ENCODE measurements at regions not wholly inside any gene's neighbourhood (a gene's known extent, or its start where the extent isn't known, plus 50 kb on each side); places are given as distances from the start of the nearest gene placed in this dataset.
A peak's percentile ranks its signal among the peaks of the same experiment; 100 is the strongest.

- no peak for DNase-seq (ENCODE audit: low read depth, low spot score)
- H3K4me3 ChIP-seq (ENCODE audit: low read length): no peak overlapping the region
- no peaks in the 10 kb centered on the region for H3K36me3 ChIP-seq (ENCODE audit: control insufficient read depth, insufficient read depth, low read length)
- no peaks in the 10 kb centered on the region for H3K9me3 ChIP-seq (ENCODE audit: control insufficient read depth, insufficient read depth, low read length)
- WGBS (ENCODE audit: insufficient coverage, insufficient read length): 100% methylated on average over 2 of the region's 13 CpGs
- H3K27me3 ChIP-seq (ENCODE audit: control insufficient read depth, insufficient read depth, low read length): no peaks in the 10 kb centered on the region; the same call in 1 of the 2 replicates
- H3K4me1 ChIP-seq (ENCODE audit: control insufficient read depth, insufficient read depth, low read length): peaks cover 3% of the 10 kb centered on the region; the same call in 1 of the 2 replicates
- H3K27ac ChIP-seq (ENCODE audit: low read length): no peak overlapping the region
Observed at GRCh38 chr9:38229504-38230155, 160.6 kb upstream of the SHB start.

- H3K4me3 ChIP-seq (ENCODE audit: low read length): no peak overlapping the region
- WGBS (ENCODE audit: insufficient coverage, insufficient read length): no CpG with 5 or more reads among the region's 5 CpGs
- H3K4me1 ChIP-seq (ENCODE audit: control insufficient read depth, insufficient read depth, low read length): peaks cover 3% of the 10 kb centered on the region; the same call in 1 of the 2 replicates
- H3K36me3 ChIP-seq (ENCODE audit: control insufficient read depth, insufficient read depth, low read length): no peaks in the 10 kb centered on the region
- no peak for DNase-seq (ENCODE audit: low read depth, low spot score)
- H3K9me3 ChIP-seq (ENCODE audit: control insufficient read depth, insufficient read depth, low read length): no peaks in the 10 kb centered on the region
- no peaks in the 10 kb centered on the region; the same call in 1 of the 2 replicates for H3K27me3 ChIP-seq (ENCODE audit: control insufficient read depth, insufficient read depth, low read length)
- H3K27ac ChIP-seq (ENCODE audit: low read length): no peak overlapping the region
Observed at GRCh38 chr9:38229104-38229500, 160.1 kb upstream of the SHB start.

GRCh38 chr9:38228331-38229103, 159.5 kb upstream of the SHB start:
- Histone ChIP-seq H3K27me3 (ENCODE audit: control insufficient read depth, insufficient read depth, low read length) (no peaks in the 10 kb centered on the region; the same call in 1 of the 2 replicates), H3K4me3 (ENCODE audit: low read length) (no peak overlapping the region), H3K9me3 (ENCODE audit: control insufficient read depth, insufficient read depth, low read length) (no peaks in the 10 kb centered on the region), H3K27ac (ENCODE audit: low read length) (no peak overlapping the region), H3K4me1 (ENCODE audit: control insufficient read depth, insufficient read depth, low read length) (peaks cover 3% of the 10 kb centered on the region; the same call in 1 of the 2 replicates), H3K36me3 (ENCODE audit: control insufficient read depth, insufficient read depth, low read length) (no peaks in the 10 kb centered on the region)
- no CpG with 5 or more reads among the region's 13 CpGs for WGBS (ENCODE audit: insufficient coverage, insufficient read length)
- no peak for DNase-seq (ENCODE audit: low read depth, low spot score)

- Histone ChIP-seq H3K9me3 (ENCODE audit: control insufficient read depth, insufficient read depth, low read length) (no peaks in the 10 kb centered on the region), H3K27me3 (ENCODE audit: control insufficient read depth, insufficient read depth, low read length) (no peaks in the 10 kb centered on the region; the same call in 1 of the 2 replicates), H3K4me3 (ENCODE audit: low read length) (no peak overlapping the region), H3K27ac (ENCODE audit: low read length) (no peak overlapping the region), H3K36me3 (ENCODE audit: control insufficient read depth, insufficient read depth, low read length) (no peaks in the 10 kb centered on the region), H3K4me1 (ENCODE audit: control insufficient read depth, insufficient read depth, low read length) (peaks cover 3% of the 10 kb centered on the region; the same call in 1 of the 2 replicates)
- WGBS (ENCODE audit: insufficient coverage, insufficient read length): no CpG with 5 or more reads among the region's 10 CpGs
- no peak for DNase-seq (ENCODE audit: low read depth, low spot score)
Observed at GRCh38 chr9:38227656-38228055, 158.6 kb upstream of the SHB start.

GRCh38 chr9:38227061-38227540, 158.1 kb upstream of the SHB start:
- no peak overlapping the region for H3K4me3 ChIP-seq (ENCODE audit: low read length)

DNA sequence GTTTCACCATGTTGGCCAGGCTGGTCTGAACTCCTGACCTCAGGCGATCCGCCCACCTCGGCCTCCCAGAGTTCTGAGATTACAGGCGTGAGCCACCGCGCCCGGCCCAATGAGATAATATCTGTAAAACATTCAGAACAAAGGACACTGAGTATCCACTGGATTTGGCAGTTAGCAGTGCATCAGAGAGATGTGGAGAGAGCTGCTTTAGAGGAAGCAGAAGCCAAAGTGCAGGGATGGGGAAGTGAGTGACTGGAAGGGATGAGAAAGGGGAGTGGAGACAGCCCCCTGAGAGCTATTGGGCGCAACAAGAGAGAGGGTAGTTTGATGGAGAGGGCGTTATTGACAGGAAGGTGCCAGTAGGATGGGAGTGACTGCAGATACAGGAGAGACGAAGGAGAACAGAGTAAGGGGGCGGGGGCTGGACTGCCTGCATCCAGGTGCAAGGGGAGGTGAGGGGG, 157.5 kb upstream of the SHB start:
- no peak for DNase-seq (ENCODE audit: low read depth, low spot score)
- WGBS (ENCODE audit: insufficient coverage, insufficient read length): no CpG with 5 or more reads among the region's 11 CpGs
- H3K27me3 ChIP-seq (ENCODE audit: control insufficient read depth, insufficient read depth, low read length): no peaks in the 10 kb centered on the region; the same call in 1 of the 2 replicates
- H3K27ac ChIP-seq (ENCODE audit: low read length): no peak overlapping the region
- peaks cover 3% of the 10 kb centered on the region; the same call in 1 of the 2 replicates for H3K4me1 ChIP-seq (ENCODE audit: control insufficient read depth, insufficient read depth, low read length)
- no peaks in the 10 kb centered on the region for H3K9me3 ChIP-seq (ENCODE audit: control insufficient read depth, insufficient read depth, low read length)
- H3K4me3 ChIP-seq (ENCODE audit: low read length): no peak overlapping the region
- no peaks in the 10 kb centered on the region for H3K36me3 ChIP-seq (ENCODE audit: control insufficient read depth, insufficient read depth, low read length)

More at GRCh38 chr9:38227061-38227540, 158.1 kb upstream of the SHB start:
- H3K27ac ChIP-seq (ENCODE audit: low read length): no peak overlapping the region
- DNase-seq (ENCODE audit: low read depth, low spot score): no peak
- H3K9me3 ChIP-seq (ENCODE audit: control insufficient read depth, insufficient read depth, low read length): no peaks in the 10 kb centered on the region
- H3K36me3 ChIP-seq (ENCODE audit: control insufficient read depth, insufficient read depth, low read length): no peaks in the 10 kb centered on the region
- H3K27me3 ChIP-seq (ENCODE audit: control insufficient read depth, insufficient read depth, low read length): no peaks in the 10 kb centered on the region; the same call in 1 of the 2 replicates
- H3K4me1 ChIP-seq (ENCODE audit: control insufficient read depth, insufficient read depth, low read length): peaks cover 3% of the 10 kb centered on the region; the same call in 1 of the 2 replicates
- no CpG with 5 or more reads among the region's 12 CpGs for WGBS (ENCODE audit: insufficient coverage, insufficient read length)

GRCh38 chr9:38224941-38225340, 155.9 kb upstream of the SHB start:
- Histone ChIP-seq H3K27ac (ENCODE audit: low read length) (no peak overlapping the region), H3K36me3 (ENCODE audit: control insufficient read depth, insufficient read depth, low read length) (no peaks in the 10 kb centered on the region), H3K27me3 (ENCODE audit: control insufficient read depth, insufficient read depth, low read length) (no peaks in the 10 kb centered on the region; the same call in 1 of the 2 replicates), H3K9me3 (ENCODE audit: control insufficient read depth, insufficient read depth, low read length) (no peaks in the 10 kb centered on the region), H3K4me1 (ENCODE audit: control insufficient read depth, insufficient read depth, low read length) (peaks cover 3% of the 10 kb centered on the region; the same call in 1 of the 2 replicates), H3K4me3 (ENCODE audit: low read length) (no peak overlapping the region)
- DNase-seq (ENCODE audit: low read depth, low spot score): no peak
- WGBS (ENCODE audit: insufficient coverage, insufficient read length): no CpG with 5 or more reads among the region's 6 CpGs

- Histone ChIP-seq H3K27ac (ENCODE audit: low read length) (no peak overlapping the region), H3K4me1 (ENCODE audit: control insufficient read depth, insufficient read depth, low read length) (no peaks in the 10 kb centered on the region), H3K9me3 (ENCODE audit: control insufficient read depth, insufficient read depth, low read length) (no peaks in the 10 kb centered on the region), H3K27me3 (ENCODE audit: control insufficient read depth, insufficient read depth, low read length) (peaks cover 51% of the 10 kb centered on the region), H3K4me3 (ENCODE audit: low read length) (no peak overlapping the region), H3K36me3 (ENCODE audit: control insufficient read depth, insufficient read depth, low read length) (no peaks in the 10 kb centered on the region)
- no peak for DNase-seq (ENCODE audit: low read depth, low spot score)
- WGBS (ENCODE audit: insufficient coverage, insufficient read length): no CpG with 5 or more reads among the region's 1 CpG
Observed at GRCh38 chr9:38216572-38216971, 147.5 kb upstream of the SHB start.

DNA sequence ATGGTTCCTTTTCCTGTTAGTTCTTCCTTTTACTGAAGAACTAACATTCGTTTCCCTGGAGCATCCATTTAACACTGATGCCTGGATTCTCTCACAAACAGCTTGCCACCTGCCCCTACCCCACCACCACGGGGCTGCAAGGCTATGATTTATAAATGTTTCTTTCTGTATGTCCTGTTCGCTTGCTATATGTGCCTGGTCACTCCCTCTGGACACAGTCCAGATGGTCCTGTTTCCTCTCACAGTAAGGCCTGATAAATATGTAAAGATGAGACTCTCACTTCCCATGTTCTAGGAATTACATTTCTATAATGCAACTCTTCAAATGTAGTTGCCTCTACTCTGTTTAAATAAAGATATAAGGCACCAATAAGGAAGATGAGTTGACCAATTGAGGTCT, 146.4 kb upstream of the SHB start:
- no CpG with 5 or more reads among the region's 3 CpGs for WGBS (ENCODE audit: insufficient coverage, insufficient read length)
- Histone ChIP-seq H3K27me3 (ENCODE audit: control insufficient read depth, insufficient read depth, low read length) (peaks cover 59% of the 10 kb centered on the region), H3K36me3 (ENCODE audit: control insufficient read depth, insufficient read depth, low read length) (no peaks in the 10 kb centered on the region), H3K4me1 (ENCODE audit: control insufficient read depth, insufficient read depth, low read length) (no peaks in the 10 kb centered on the region), H3K4me3 (ENCODE audit: low read length) (no peak overlapping the region), H3K9me3 (ENCODE audit: control insufficient read depth, insufficient read depth, low read length) (no peaks in the 10 kb centered on the region), H3K27ac (ENCODE audit: low read length) (no peak overlapping the region)
- no peak for DNase-seq (ENCODE audit: low read depth, low spot score)

GRCh38 chr9:38214432-38214831, 145.4 kb upstream of the SHB start:
- Histone ChIP-seq H3K27ac (ENCODE audit: low read length) (no peak overlapping the region), H3K4me3 (ENCODE audit: low read length) (no peak overlapping the region), H3K36me3 (ENCODE audit: control insufficient read depth, insufficient read depth, low read length) (no peaks in the 10 kb centered on the region), H3K27me3 (ENCODE audit: control insufficient read depth, insufficient read depth, low read length) (peaks cover 68% of the 10 kb centered on the region), H3K4me1 (ENCODE audit: control insufficient read depth, insufficient read depth, low read length) (no peaks in the 10 kb centered on the region), H3K9me3 (ENCODE audit: control insufficient read depth, insufficient read depth, low read length) (no peaks in the 10 kb centered on the region)
- peak; percentile 66 for DNase-seq (ENCODE audit: low read depth, low spot score)
- no CpG with 5 or more reads among the region's 2 CpGs for WGBS (ENCODE audit: insufficient coverage, insufficient read length)
